Skeletal muscle satellite cell (primary cell): ENCODE measurements at regions not wholly inside any gene's neighbourhood (a gene's known extent, or its start where the extent isn't known, plus 50 kb on each side); places are given as distances from the start of the nearest gene placed in this dataset.
"Not testable (repeated sequence)": the region's sequence is repeated elsewhere in the genome, so short reads cannot be mapped to it uniquely, and the experiment has no call there.

Experiments
- H3K27me3 ChIP-seq: 2 replicates; pipeline ENCODE4 v1.7.0; 2013; ENCODE audit warnings: low read length; ENCODE audit not compliant: control insufficient read depth, insufficient read depth
- H3K36me3 ChIP-seq: 2 replicates; pipeline ENCODE4 v1.7.0; 2013; ENCODE audit warnings: mild to moderate bottlenecking, control low read depth, low read length; ENCODE audit not compliant: insufficient read depth
- H3K4me1 ChIP-seq: 2 replicates; pipeline ENCODE4 v1.7.0; 2013; ENCODE audit warnings: low read length; ENCODE audit not compliant: control insufficient read depth, insufficient read depth
- H3K4me2 ChIP-seq: 2 replicates; pipeline ENCODE4 v1.7.0; 2013; ENCODE audit warnings: mild to moderate bottlenecking, low read length
- H3K4me3 ChIP-seq: 2 replicates; pipeline ENCODE4 v1.7.0; 2013; ENCODE audit warnings: low read length
- H3K9ac ChIP-seq: 2 replicates; pipeline ENCODE4 v1.7.0; 2013; ENCODE audit warnings: mild to moderate bottlenecking, low read depth, low read length, moderate library complexity
- H3K9me3 ChIP-seq: replicated peaks from 2 replicates; pipeline ENCODE4 v1.7.0; 2013; ENCODE audit warnings: mild to moderate bottlenecking, control low read depth, low read length

- no peak overlapping the region for H3K4me2 ChIP-seq
- H3K4me3 ChIP-seq = no peak overlapping the region
Observed at GRCh38 chr5:125970631-125971307, 452.4 kb upstream of the GRAMD2B start.

GRCh38 chr5:125972706-125973105 lies 450.5 kb upstream of the GRAMD2B start:
- no peak overlapping the region for H3K4me3 ChIP-seq
- H3K9me3 ChIP-seq = no peaks in the 10 kb centered on the region
- no peak overlapping the region for H3K9ac ChIP-seq
- H3K36me3 ChIP-seq = no peaks in the 10 kb centered on the region
- H3K4me2 ChIP-seq = no peak overlapping the region
- no peaks in the 10 kb centered on the region for H3K27me3 ChIP-seq
- no peaks in the 10 kb centered on the region for H3K4me1 ChIP-seq

More at GRCh38 chr5:125970631-125971307, 452.4 kb upstream of the GRAMD2B start:
- no peaks in the 10 kb centered on the region for H3K36me3 ChIP-seq
- H3K4me1 ChIP-seq = no peaks in the 10 kb centered on the region
- no peaks in the 10 kb centered on the region for H3K9me3 ChIP-seq
- H3K9ac ChIP-seq = no peak overlapping the region
- no peaks in the 10 kb centered on the region for H3K27me3 ChIP-seq

GRCh38 chr5:125974679-125975078 lies 448.5 kb upstream of the GRAMD2B start:
- Histone ChIP-seq H3K27me3 (no peaks in the 10 kb centered on the region), H3K4me1 (no peaks in the 10 kb centered on the region), H3K4me2 (no peak overlapping the region), H3K9ac (no peak overlapping the region), H3K36me3 (no peaks in the 10 kb centered on the region), H3K4me3 (no peak overlapping the region), H3K9me3 (no peaks in the 10 kb centered on the region)

GRCh38 chr5:125976421-125977000 lies 446.7 kb upstream of the GRAMD2B start:
- no peaks in the 10 kb centered on the region for H3K9me3 ChIP-seq

GRCh38 chr5:125978015-125978414 lies 445.2 kb upstream of the GRAMD2B start:
- H3K4me2 ChIP-seq = no peak overlapping the region
- H3K4me1 ChIP-seq = no peaks in the 10 kb centered on the region
- H3K27me3 ChIP-seq = no peaks in the 10 kb centered on the region
- no peak overlapping the region for H3K4me3 ChIP-seq
- H3K9ac ChIP-seq = no peak overlapping the region
- no peaks in the 10 kb centered on the region for H3K36me3 ChIP-seq
- no peaks in the 10 kb centered on the region for H3K9me3 ChIP-seq

More at GRCh38 chr5:125976421-125977000, 446.7 kb upstream of the GRAMD2B start:
- Histone ChIP-seq H3K4me2 (no peak overlapping the region), H3K4me1 (no peaks in the 10 kb centered on the region), H3K9ac (no peak overlapping the region), H3K4me3 (no peak overlapping the region), H3K27me3 (no peaks in the 10 kb centered on the region), H3K36me3 (no peaks in the 10 kb centered on the region)

GRCh38 chr5:125979636-125980035 lies 443.6 kb upstream of the GRAMD2B start:
- no peaks in the 10 kb centered on the region for H3K9me3 ChIP-seq
- no peaks in the 10 kb centered on the region for H3K36me3 ChIP-seq
- H3K4me1 ChIP-seq = no peaks in the 10 kb centered on the region
- H3K4me3 ChIP-seq = no peak overlapping the region
- H3K9ac ChIP-seq = no peak overlapping the region
- no peaks in the 10 kb centered on the region for H3K27me3 ChIP-seq
- no peak overlapping the region for H3K4me2 ChIP-seq

GRCh38 chr5:125981016-125981415 lies 442.2 kb upstream of the GRAMD2B start:
- no peaks in the 10 kb centered on the region for H3K9me3 ChIP-seq
- H3K36me3 ChIP-seq = no peaks in the 10 kb centered on the region
- no peaks in the 10 kb centered on the region for H3K27me3 ChIP-seq
- H3K4me1 ChIP-seq = no peaks in the 10 kb centered on the region
- no peak overlapping the region for H3K4me2 ChIP-seq
- H3K4me3 ChIP-seq = no peak overlapping the region
- no peak overlapping the region for H3K9ac ChIP-seq

- no peaks in the 10 kb centered on the region for H3K4me1 ChIP-seq
- no peak overlapping the region for H3K4me3 ChIP-seq
- no peak overlapping the region for H3K9ac ChIP-seq
- no peaks in the 10 kb centered on the region for H3K9me3 ChIP-seq
- H3K4me2 ChIP-seq = no peak overlapping the region
- no peaks in the 10 kb centered on the region for H3K27me3 ChIP-seq
- H3K36me3 ChIP-seq = no peaks in the 10 kb centered on the region
Observed at GRCh38 chr5:125987677-125988255, 435.4 kb upstream of the GRAMD2B start.

- Histone ChIP-seq H3K9ac (no peak overlapping the region), H3K9me3 (no peaks in the 10 kb centered on the region), H3K27me3 (no peaks in the 10 kb centered on the region), H3K4me1 (no peaks in the 10 kb centered on the region), H3K4me2 (no peak overlapping the region), H3K4me3 (no peak overlapping the region), H3K36me3 (no peaks in the 10 kb centered on the region)
Observed at GRCh38 chr5:125992050-125992449, 431.2 kb upstream of the GRAMD2B start.

- not testable (repeated sequence) for H3K9me3 ChIP-seq, H3K27me3 ChIP-seq, H3K9ac ChIP-seq, H3K4me3 ChIP-seq, H3K36me3 ChIP-seq, H3K4me2 ChIP-seq
- H3K4me1 ChIP-seq = peaks cover 25% of the 10 kb centered on the region
Observed at GRCh38 chr5:125999271-126000030, 423.8 kb upstream of the GRAMD2B start.

GRCh38 chr5:126000507-126000906 lies 422.7 kb upstream of the GRAMD2B start:
- no peak overlapping the region for H3K9ac ChIP-seq
- H3K4me2 ChIP-seq = no peak overlapping the region
- no peaks in the 10 kb centered on the region for H3K27me3 ChIP-seq
- H3K36me3 ChIP-seq = no peaks in the 10 kb centered on the region
- H3K9me3 ChIP-seq = no peaks in the 10 kb centered on the region
- H3K4me1 ChIP-seq = peaks cover 28% of the 10 kb centered on the region
- no peak overlapping the region for H3K4me3 ChIP-seq
